Activated naive CD4-positive, alpha-beta T cell treated with anti-CD3 and anti-CD28 coated beads, Interleukin-2, amount 50 U/mL, for 72 hours (primary cell): ENCODE measurements at regions not wholly inside any gene's neighbourhood (a gene's known extent, or its start where the extent isn't known, plus 50 kb on each side); places are given as distances from the start of the nearest gene placed in this dataset.

Experiments
- ATAC-seq, 2 donors: fragments of 150-1000 bp; cut with Tn5 transposase; 2 replicates each; pipeline ENCODE4 v1.10.0; 2021; ENCODE audit warnings: mild to moderate bottlenecking in 2 of 2, moderate library complexity in 2 of 2
- DNase-seq, 2 donors: peaks; one replicate each; pipeline ENCODE4 v3.0.0; 2021 to 2022; ENCODE audit warnings: low spot score in 2 of 2
- H3K27ac Mint-ChIP-seq, 2 donors: one replicate each; pipeline ENCODE4 v1.8.0; 2022; ENCODE audit warnings: mild to moderate bottlenecking in 2 of 2, mixed read lengths in 2 of 2
- H3K36me3 Mint-ChIP-seq, 2 donors: one replicate each; pipeline ENCODE4 v1.8.0; 2022; ENCODE audit warnings: mixed read lengths in 2 of 2
- H3K9me3 Mint-ChIP-seq, 2 donors: one replicate each; pipeline ENCODE4 v1.8.0; 2022; ENCODE audit warnings: mixed read lengths in 2 of 2

- Mint-ChIP-seq H3K9me3 (no peaks in the 10 kb centered on the region), H3K27ac (peak overlapping the region in 1 of 2 donors; percentile 16)
- no peak for ATAC-seq
Measured at GRCh38 chr5:178781936-178782335, 51.5 kb upstream of the ZNF354A start.

GRCh38 chr5:178780581-178781498, 50.4 kb upstream of the ZNF354A start:
- DNase-seq: no peak
- Mint-ChIP-seq H3K9me3 (no peaks in the 10 kb centered on the region), H3K27ac (no peak overlapping the region), H3K36me3 (no peaks in the 10 kb centered on the region)
- ATAC-seq: no peak

More at GRCh38 chr5:178781936-178782335, 51.5 kb upstream of the ZNF354A start:
- H3K36me3 Mint-ChIP-seq: no peaks in the 10 kb centered on the region
- no peak for DNase-seq
